Lower leg skin (tissue), 4 donors: ENCODE measurements at regions not wholly inside any gene's neighbourhood (a gene's known extent, or its start where the extent isn't known, plus 50 kb on each side); places are given as distances from the start of the nearest gene placed in this dataset.
"Not testable (repeated sequence)": the region's sequence is repeated elsewhere in the genome, so short reads cannot be mapped to it uniquely, and the experiment has no call there.

Experiments used
- DNase-seq, 2 donors: peaks; one replicate each; pipeline ENCODE4 v3.0.0-alpha.2; 2019; ENCODE audit warnings: low spot score in 2 of 2
- H3K4me3 ChIP-seq: fragments of 200-600 bp; sonication (generic); 2 replicates; pipeline ENCODE4 v1.5.1; 2017; ENCODE audit warnings: mild to moderate bottlenecking, low read depth; ENCODE audit not compliant: poor library complexity, severe bottlenecking
- POLR2A ChIP-seq, 2 donors: fragments of 450-650 bp; IDR thresholded peaks; one replicate each; pipeline ENCODE4 v1.6.1; 2016 to 2017; ENCODE audit warnings: antibody characterized with exemption in 2 of 2, mild to moderate bottlenecking in 1 of 2, moderate library complexity in 1 of 2
- WGBS, 2 donors: methylation state at CpG; one replicate each; pipeline ENCODE4 v1.1.5; 2018; 5-methylcytosine and 5-hydroxymethylcytosine counted together
- intact Hi-C: fragments of 100-400 bp; cut with DNase I; formaldehyde crosslinking; loops from one replicate; pipeline ENCODE4 v1.15.0; 2023; ENCODE audit warnings: low total_unique reads
- TF ChIP-seq, protein P1 (sequence below), 3 donors: fragments of 450-650 bp; IDR thresholded peaks; one replicate each; pipeline ENCODE4 v1.5.1; 2016; ENCODE audit warnings: antibody characterized with exemption in 3 of 3, mild to moderate bottlenecking in 3 of 3, moderate library complexity in 2 of 3

DNA sequence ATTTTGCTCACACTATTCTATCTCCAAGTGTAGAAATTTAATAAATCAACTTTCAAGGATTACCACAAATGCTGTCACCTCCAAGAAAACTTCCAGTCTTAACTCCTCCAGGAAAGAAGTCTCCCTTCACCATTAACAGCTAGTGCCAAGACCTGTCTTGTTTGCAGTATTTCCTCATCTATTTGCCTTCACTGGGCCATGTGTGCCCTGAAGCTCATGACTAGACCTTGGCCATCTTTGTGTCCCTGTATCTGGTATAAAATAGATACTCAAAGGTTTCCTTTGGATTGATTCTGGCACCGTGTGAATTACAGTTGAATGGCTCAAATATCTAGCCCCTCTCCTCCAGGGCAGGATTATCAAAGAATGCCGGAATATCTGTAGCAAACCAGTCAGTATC lies 346.7 kb upstream of the KLF4 start:
- no peak for DNase-seq
- intact Hi-C loops, result no loop called here
- H3K4me3 ChIP-seq, result no peak overlapping the region
- WGBS, 2 donors, result 85 to 86% methylated on average over 2 of the region's 2 CpGs
- no peak for TF ChIP-seq POLR2A (IDR thresholded peaks at IDR 0.05)
- TF ChIP-seq, protein P1, sequence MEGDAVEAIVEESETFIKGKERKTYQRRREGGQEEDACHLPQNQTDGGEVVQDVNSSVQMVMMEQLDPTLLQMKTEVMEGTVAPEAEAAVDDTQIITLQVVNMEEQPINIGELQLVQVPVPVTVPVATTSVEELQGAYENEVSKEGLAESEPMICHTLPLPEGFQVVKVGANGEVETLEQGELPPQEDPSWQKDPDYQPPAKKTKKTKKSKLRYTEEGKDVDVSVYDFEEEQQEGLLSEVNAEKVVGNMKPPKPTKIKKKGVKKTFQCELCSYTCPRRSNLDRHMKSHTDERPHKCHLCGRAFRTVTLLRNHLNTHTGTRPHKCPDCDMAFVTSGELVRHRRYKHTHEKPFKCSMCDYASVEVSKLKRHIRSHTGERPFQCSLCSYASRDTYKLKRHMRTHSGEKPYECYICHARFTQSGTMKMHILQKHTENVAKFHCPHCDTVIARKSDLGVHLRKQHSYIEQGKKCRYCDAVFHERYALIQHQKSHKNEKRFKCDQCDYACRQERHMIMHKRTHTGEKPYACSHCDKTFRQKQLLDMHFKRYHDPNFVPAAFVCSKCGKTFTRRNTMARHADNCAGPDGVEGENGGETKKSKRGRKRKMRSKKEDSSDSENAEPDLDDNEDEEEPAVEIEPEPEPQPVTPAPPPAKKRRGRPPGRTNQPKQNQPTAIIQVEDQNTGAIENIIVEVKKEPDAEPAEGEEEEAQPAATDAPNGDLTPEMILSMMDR (IDR thresholded peaks at IDR 0.05), result no peak

DNA sequence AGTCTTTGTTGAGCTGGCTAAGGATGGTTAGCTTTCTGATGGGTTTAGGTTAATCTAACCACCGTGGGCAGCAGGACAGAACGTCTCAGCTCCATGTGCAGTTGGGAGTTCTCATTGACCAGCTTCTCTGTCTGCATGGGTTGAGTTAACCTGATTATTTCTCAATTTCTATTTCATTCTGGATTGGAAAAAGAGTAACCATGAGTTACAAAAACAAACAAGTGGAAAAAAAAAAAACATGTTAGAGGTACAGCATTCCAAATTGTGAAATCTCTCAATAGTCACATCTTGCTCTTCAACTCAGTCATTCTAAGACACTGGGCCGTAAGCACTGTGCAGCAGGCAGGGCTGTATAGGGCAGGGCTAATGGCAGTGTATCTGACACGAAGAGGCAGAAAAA lies 343.7 kb upstream of the KLF4 start:
- intact Hi-C loops, result no loop called here
- 42 to 60% methylated on average over 4 of the region's 4 CpGs for WGBS, 2 donors
- TF ChIP-seq, protein P1 (IDR thresholded peaks at IDR 0.05), result no peak
- TF ChIP-seq POLR2A (IDR thresholded peaks at IDR 0.05), result no peak
- no peak for DNase-seq
- H3K4me3 ChIP-seq, result no peak overlapping the region

DNA sequence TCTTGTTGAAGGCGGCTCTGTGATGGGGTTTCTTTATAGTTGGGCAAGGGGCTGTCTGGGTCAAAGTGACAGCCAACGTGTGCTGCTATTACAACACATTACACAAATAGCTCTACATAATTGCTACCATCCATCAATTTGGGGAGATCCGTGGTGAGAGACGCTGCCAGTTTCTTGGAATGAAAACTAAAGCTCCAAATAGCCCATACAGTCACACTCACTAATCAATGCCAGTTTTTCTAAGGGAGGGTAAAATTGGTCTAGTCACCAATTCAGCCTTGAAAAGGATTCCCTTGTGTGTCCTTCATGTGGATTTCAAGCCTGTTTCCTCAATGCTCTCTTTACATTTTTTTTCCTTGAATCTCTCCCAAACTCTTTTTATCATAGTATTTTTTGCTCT lies 343.3 kb upstream of the KLF4 start:
- no peak overlapping the region for H3K4me3 ChIP-seq
- 52 to 55% methylated on average over 4 of the region's 4 CpGs for WGBS, 2 donors
- intact Hi-C loops, result no loop called here
- no peak for DNase-seq
- no peak for TF ChIP-seq POLR2A (IDR thresholded peaks at IDR 0.05)
- TF ChIP-seq, protein P1 (IDR thresholded peaks at IDR 0.05), result no peak

DNA sequence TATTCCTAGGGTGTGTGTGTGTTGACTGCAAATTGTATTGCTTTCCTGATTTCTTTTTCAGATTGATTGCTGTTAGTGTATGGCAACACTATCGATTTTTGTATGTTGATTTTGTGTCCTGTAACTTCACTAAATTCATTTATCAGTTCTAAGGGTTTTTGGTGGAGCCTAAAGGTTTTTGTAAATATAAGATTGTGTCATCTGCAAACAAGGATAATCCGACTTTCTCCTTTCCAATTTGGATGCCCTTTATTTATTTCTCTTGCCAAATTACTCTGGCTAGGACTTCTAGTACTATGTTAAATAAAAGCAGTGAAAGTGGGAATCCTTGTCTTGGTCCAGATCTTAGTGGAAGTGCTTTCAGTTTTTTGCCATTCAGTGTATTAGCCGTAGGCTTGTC lies 340.9 kb upstream of the KLF4 start:
- no peak for TF ChIP-seq POLR2A (IDR thresholded peaks at IDR 0.05)
- TF ChIP-seq, protein P1 (IDR thresholded peaks at IDR 0.05), result no peak
- intact Hi-C loops, result no loop called here
- no peak for DNase-seq
- H3K4me3 ChIP-seq, result no peak overlapping the region
- 51 to 60% methylated on average over 3 of the region's 3 CpGs for WGBS, 2 donors

DNA sequence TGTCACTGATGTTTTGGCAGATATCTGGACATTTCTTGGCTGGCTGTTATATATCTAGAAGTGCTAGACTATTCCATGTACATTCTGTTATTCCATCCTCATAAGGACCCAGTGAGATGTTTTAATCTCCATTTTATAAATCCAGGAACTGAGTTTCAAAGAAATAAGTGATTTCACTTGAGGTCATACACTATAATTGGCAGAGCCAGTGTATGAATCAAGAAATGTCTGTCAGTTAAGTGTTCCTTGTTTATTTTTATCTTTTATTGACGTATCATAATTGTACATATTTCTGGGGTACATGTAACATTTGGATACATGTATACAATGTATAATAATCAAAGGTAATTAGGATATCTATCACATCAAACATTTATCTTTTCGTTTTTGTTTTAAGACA lies 338.3 kb upstream of the KLF4 start:
- intact Hi-C loops, result no loop called here
- H3K4me3 ChIP-seq, result no peak overlapping the region
- DNase-seq, result no peak
- WGBS, 2 donors, result 78 to 82% methylated on average over 2 of the region's 2 CpGs
- TF ChIP-seq, protein P1 (IDR thresholded peaks at IDR 0.05), result no peak
- no peak for TF ChIP-seq POLR2A (IDR thresholded peaks at IDR 0.05)

DNA sequence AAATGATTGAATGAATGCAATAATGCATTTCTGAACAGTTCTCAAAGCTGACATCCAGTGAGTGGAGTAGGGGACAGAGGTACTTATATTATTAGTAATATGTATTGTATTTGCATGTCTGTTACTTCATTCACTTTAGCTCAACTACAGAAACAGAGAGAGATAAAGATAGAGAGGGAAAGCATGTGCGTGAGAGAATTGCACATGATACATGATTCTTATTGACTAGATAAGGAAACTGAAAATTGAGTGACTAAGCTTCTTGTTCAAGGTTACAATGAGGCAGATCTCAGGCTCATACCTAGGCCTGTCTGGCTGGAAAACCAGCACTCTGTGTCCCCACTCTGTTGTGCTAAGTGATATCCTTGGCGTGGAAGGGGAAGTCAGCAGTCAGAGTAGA lies 337.7 kb upstream of the KLF4 start:
- no peak for DNase-seq
- intact Hi-C loops, result no loop called here
- WGBS, 2 donors, result 86 to 95% methylated on average over 2 of the region's 2 CpGs
- H3K4me3 ChIP-seq, result no peak overlapping the region
- no peak for TF ChIP-seq POLR2A (IDR thresholded peaks at IDR 0.05)
- TF ChIP-seq, protein P1 (IDR thresholded peaks at IDR 0.05), result no peak

DNA sequence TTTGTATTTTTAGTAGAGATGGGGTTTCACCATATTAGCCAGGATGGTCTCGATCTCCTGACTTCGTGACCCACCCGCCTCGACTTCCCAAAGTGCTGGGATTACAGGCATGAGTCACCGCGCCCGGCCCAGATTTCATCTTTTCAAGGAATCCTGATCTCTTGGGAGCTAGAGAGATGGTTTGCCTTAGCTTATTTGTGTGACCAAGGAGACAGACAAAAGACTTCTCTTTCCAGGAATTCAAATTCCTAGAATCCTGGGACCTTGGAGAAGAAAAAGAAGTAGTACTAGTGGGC lies 337.1 kb upstream of the KLF4 start:
- H3K4me3 ChIP-seq, DNase-seq, intact Hi-C loops: not testable (repeated sequence)
- WGBS, 2 donors, result 95 to 97% methylated on average over 7 of the region's 7 CpGs
